CD8-positive, alpha-beta memory T cell (primary cell): ENCODE measurements at regions not wholly inside any gene's neighbourhood (a gene's known extent, or its start where the extent isn't known, plus 50 kb on each side); places are given as distances from the start of the nearest gene placed in this dataset.

Experiments used
- CTCF ChIA-PET: fragments of 350-600 bp; sonication (Branson Sonifier 250); formaldehyde crosslinking; loops from one replicate; lab custom pipeline; 2021; ENCODE audit warnings: antibody characterized with exemption; lab: Charles Lee
- POLR2A ChIA-PET: fragments of 350-600 bp; sonication (Branson Sonifier 250); formaldehyde crosslinking; loops from one replicate; lab custom pipeline; 2021; ENCODE audit warnings: antibody characterized with exemption; lab: Charles Lee
- DNase-seq, 5 donors: peaks; one replicate each; pipeline versions ENCODE4 v3.0.0 to v3.0.0-alpha.2; 2020 to 2022; ENCODE audit warnings: mixed read lengths in 1 of 5
- H3K27ac ChIP-seq: one replicate; pipeline ENCODE4 v1.7.0; 2013; ENCODE audit warnings: low read depth, mild to moderate bottlenecking, low read length, moderate library complexity
- H3K27me3 ChIP-seq: 2 replicates; pipeline ENCODE4 v1.7.0; 2013; ENCODE audit warnings: low read length, mild to moderate bottlenecking; ENCODE audit not compliant: insufficient read depth, poor library complexity, severe bottlenecking
- H3K36me3 ChIP-seq: 2 replicates; pipeline ENCODE4 v1.7.0; 2013; ENCODE audit warnings: mild to moderate bottlenecking, low read length, moderate library complexity; ENCODE audit not compliant: insufficient read depth
- H3K4me1 ChIP-seq: 2 replicates; pipeline ENCODE4 v1.7.0; 2013; ENCODE audit warnings: mild to moderate bottlenecking, low read length, moderate library complexity; ENCODE audit not compliant: insufficient read depth
- H3K4me3 ChIP-seq: 2 replicates; pipeline ENCODE4 v1.7.0; 2013; ENCODE audit warnings: mild to moderate bottlenecking, low read length
- H3K9me3 ChIP-seq: 2 replicates; pipeline ENCODE4 v1.7.0; 2013; ENCODE audit warnings: mild to moderate bottlenecking, low read length
- H3K27ac Mint-ChIP-seq, 8 donors: one replicate each; pipeline ENCODE4 v1.8.0; 2020 to 2021; ENCODE audit warnings: mixed read lengths in 8 of 8, mild to moderate bottlenecking in 6 of 8, inconsistent platforms in 3 of 8, moderate library complexity in 3 of 8
- H3K27me3 Mint-ChIP-seq, 2 donors: one replicate each; pipeline ENCODE4 v1.8.0; 2020 to 2021; ENCODE audit warnings: mixed read lengths in 2 of 2, mild to moderate bottlenecking in 1 of 2, moderate library complexity in 1 of 2
- H3K36me3 Mint-ChIP-seq, 3 donors: one replicate each; pipeline ENCODE4 v1.8.0; 2020 to 2021; ENCODE audit warnings: mixed read lengths in 3 of 3, inconsistent platforms in 1 of 3, mild to moderate bottlenecking in 1 of 3
- H3K4me1 Mint-ChIP-seq, 3 donors: one replicate each; pipeline ENCODE4 v1.8.0; 2020 to 2021; ENCODE audit warnings: mixed read lengths in 3 of 3, inconsistent platforms in 1 of 3, mild to moderate bottlenecking in 1 of 3
- H3K4me3 Mint-ChIP-seq, 7 donors: one replicate each; pipeline ENCODE4 v1.8.0; 2020 to 2021; ENCODE audit warnings: mixed read lengths in 7 of 7, mild to moderate bottlenecking in 6 of 7, moderate library complexity in 4 of 7, inconsistent platforms in 2 of 7
- H3K9me3 Mint-ChIP-seq, 5 donors: one replicate each; pipeline ENCODE4 v1.8.0; 2020 to 2022; ENCODE audit warnings: mixed read lengths in 5 of 5, mild to moderate bottlenecking in 3 of 5, moderate library complexity in 2 of 5, inconsistent platforms in 1 of 5

DNA sequence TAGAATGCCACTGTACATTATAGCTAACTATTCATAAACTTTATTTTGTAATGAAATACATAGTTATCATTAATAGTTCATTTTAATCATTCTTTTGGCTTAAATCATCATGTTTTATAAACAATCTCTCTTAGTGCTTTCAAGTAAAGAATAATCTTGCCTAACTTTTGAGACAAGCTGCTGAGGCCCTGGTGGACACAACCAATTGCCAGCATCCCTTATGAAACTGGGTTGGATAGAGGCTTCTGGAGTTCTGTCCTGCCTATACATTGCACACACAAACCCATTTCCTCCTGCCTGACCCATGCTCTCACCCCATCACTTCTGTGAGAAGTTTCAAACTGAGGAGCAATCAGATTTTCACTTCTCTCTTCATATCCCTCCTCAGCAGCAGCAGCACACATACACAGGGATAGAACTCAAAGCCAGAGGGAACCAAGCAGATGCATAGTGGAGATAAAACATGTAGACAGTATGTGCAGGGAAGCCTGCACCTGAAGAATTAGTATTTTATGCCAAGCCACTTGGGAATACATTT lies 450.0 kb upstream of the SLC14A2 start:
- Mint-ChIP-seq H3K27ac (no peak overlapping the region), H3K27me3 (peaks cover 0 to 9% of the 10 kb centered on the region in 2 donors), H3K36me3 (no peaks in the 10 kb centered on the region), H3K9me3 (peaks cover 0 to 3% (median 0%) of the 10 kb centered on the region in 5 donors), H3K4me3 (no peak overlapping the region), H3K4me1 (no peaks in the 10 kb centered on the region)
- ChIA-PET CTCF (no interaction called here), POLR2A (no interaction called here)
- H3K4me3 ChIP-seq = no peak overlapping the region
- H3K9me3 ChIP-seq = no peaks in the 10 kb centered on the region
- no peaks in the 10 kb centered on the region for H3K27me3 ChIP-seq
- H3K36me3 ChIP-seq = no peaks in the 10 kb centered on the region
- no peak overlapping the region for H3K27ac ChIP-seq
- DNase-seq = no peak
- H3K4me1 ChIP-seq = no peaks in the 10 kb centered on the region

DNA sequence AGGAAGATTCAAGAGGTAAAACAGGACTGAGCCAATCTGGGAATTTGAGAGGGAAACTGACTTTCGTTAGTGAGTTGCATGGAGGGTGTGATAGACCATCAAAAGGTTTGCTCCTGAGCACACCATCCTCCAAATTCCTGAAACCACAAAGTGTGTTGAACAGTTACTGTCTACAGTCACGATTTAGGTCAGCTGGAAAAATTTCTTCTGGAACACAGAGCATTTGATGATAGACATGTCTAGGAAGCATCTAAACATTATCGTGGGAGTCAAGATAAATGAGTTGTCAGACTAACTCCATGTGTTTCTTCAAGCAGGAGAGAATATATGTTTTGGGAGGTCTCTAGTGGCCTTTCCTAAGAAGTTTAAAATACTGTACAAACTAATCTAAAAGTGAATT lies 449.4 kb upstream of the SLC14A2 start:
- no peak overlapping the region for H3K4me3 ChIP-seq
- ChIA-PET POLR2A (no interaction called here), CTCF (no interaction called here)
- no peak for DNase-seq
- no peaks in the 10 kb centered on the region for H3K36me3 ChIP-seq
- H3K9me3 Mint-ChIP-seq = peaks cover 0 to 3% (median 0%) of the 10 kb centered on the region in 5 donors
- no peaks in the 10 kb centered on the region for H3K4me1 Mint-ChIP-seq
- no peaks in the 10 kb centered on the region for H3K36me3 Mint-ChIP-seq
- no peaks in the 10 kb centered on the region for H3K4me1 ChIP-seq
- H3K4me3 Mint-ChIP-seq = no peak overlapping the region
- peaks cover 0 to 7% of the 10 kb centered on the region in 2 donors for H3K27me3 Mint-ChIP-seq
- H3K27me3 ChIP-seq = no peaks in the 10 kb centered on the region
- no peak overlapping the region for H3K27ac Mint-ChIP-seq
- no peak overlapping the region for H3K27ac ChIP-seq
- no peaks in the 10 kb centered on the region for H3K9me3 ChIP-seq

DNA sequence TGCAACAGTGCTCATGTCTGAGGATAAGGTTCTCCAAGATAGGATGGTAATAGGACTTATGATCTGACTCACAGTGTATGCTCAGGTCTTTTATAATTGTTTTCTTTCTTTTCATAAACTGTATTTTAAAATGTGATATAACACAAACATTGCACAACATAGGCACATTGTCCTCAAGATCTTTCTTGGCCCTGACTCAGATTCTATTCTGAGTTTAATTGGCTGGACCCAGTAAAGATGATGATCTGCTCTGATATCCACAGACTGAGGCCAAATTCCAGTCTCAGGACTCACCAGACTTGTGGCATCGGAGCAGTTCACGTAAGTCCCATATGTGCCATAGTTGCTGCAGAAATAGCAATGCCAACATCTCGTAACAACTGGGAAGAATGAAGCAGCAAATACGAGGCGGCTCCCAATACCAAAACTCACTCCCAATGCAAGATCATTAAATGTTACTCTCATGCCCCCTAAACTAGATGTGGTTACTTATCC lies 448.9 kb upstream of the SLC14A2 start:
- Mint-ChIP-seq H3K27me3 (peaks cover 0 to 5% of the 10 kb centered on the region in 2 donors), H3K9me3 (peaks cover 0 to 3% (median 0%) of the 10 kb centered on the region in 5 donors), H3K4me3 (no peak overlapping the region), H3K27ac (no peak overlapping the region), H3K4me1 (no peaks in the 10 kb centered on the region), H3K36me3 (no peaks in the 10 kb centered on the region)
- Histone ChIP-seq H3K27ac (no peak overlapping the region), H3K4me3 (no peak overlapping the region), H3K9me3 (no peaks in the 10 kb centered on the region), H3K36me3 (no peaks in the 10 kb centered on the region), H3K4me1 (no peaks in the 10 kb centered on the region), H3K27me3 (no peaks in the 10 kb centered on the region)
- no peak for DNase-seq
- ChIA-PET CTCF (no interaction called here), POLR2A (no interaction called here)

DNA sequence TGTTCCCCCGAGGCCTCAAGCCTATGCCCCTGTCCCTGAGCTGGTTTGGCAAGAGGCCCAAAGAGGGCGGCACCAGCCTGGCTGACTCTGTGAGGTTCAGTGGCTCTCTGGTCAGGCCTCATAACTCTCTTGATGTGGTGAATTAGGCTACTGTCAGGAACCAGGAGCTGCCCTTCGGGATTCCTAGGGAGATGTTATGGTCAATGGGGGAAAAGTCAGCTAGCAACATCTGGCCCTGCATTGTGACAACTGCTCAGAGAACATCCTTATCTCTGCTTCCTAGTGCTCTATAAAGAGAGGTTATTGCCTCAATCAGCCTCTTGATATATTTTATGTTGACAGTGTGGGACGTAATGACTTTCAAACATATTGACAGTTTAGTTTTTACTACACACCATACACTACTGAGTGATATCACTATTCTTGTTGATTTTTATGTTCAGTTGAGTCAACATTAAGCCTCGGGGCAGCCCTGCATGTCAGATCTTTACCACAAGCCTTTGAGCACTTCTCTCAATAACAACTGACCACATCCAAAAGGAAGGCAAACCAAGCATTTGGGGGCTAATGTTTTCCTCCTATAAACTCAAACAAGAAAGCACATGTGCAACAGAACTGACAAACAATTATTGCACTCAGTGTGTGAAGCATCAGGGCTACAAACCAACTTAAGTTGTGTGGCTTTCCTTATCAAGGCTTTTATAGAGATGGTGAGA lies 448.3 kb upstream of the SLC14A2 start:
- Mint-ChIP-seq H3K9me3 (peaks cover 0 to 3% (median 0%) of the 10 kb centered on the region in 5 donors), H3K36me3 (no peaks in the 10 kb centered on the region), H3K27me3 (peaks cover under 1% of the 10 kb centered on the region in 2 donors), H3K4me1 (no peaks in the 10 kb centered on the region), H3K4me3 (no peak overlapping the region), H3K27ac (no peak overlapping the region)
- no peaks in the 10 kb centered on the region for H3K36me3 ChIP-seq
- no peaks in the 10 kb centered on the region for H3K4me1 ChIP-seq
- H3K27me3 ChIP-seq = no peaks in the 10 kb centered on the region
- DNase-seq = no peak
- no peaks in the 10 kb centered on the region for H3K9me3 ChIP-seq
- CTCF ChIA-PET = no interaction called here
- no peak overlapping the region for H3K27ac ChIP-seq
- POLR2A ChIA-PET = no interaction called here
- no peak overlapping the region for H3K4me3 ChIP-seq

DNA sequence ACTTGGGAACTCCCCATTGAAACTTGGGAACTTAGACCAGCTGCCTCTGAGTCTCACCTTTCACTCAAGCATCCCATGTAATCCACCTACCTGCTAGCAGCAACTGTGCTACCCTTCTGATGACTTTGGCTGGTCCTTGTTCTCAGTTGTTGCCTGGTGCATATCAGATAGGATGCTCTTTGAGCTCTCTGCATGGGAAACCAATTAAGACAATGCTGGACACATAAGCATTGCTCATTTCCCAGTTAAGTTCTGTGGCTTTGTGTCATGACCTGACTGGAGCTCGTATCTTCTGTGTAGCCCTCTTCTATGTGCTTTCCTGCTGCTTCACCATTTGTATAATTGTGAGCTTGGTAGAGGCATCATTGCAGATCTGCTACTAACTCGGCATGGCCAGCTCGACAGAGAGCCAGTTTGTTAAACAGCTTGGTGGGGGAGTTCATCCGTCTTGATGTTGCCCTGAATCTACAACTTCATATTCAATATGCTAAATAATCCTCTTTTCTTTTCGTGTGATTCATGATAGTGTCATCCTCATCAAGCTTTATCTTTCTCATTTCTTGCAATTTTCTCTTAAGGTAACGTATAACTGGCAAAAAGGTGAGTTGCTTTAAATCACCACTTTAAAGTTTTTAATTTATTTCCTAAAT lies 447.5 kb upstream of the SLC14A2 start:
- H3K4me3 ChIP-seq = no peak overlapping the region
- Mint-ChIP-seq H3K36me3 (no peaks in the 10 kb centered on the region), H3K27me3 (peaks cover 0 to 1% of the 10 kb centered on the region in 2 donors), H3K9me3 (peaks cover 0 to 3% (median 0%) of the 10 kb centered on the region in 5 donors), H3K4me3 (no peak overlapping the region), H3K27ac (no peak overlapping the region), H3K4me1 (no peaks in the 10 kb centered on the region)
- no peaks in the 10 kb centered on the region for H3K36me3 ChIP-seq
- ChIA-PET POLR2A (no interaction called here), CTCF (no interaction called here)
- H3K27me3 ChIP-seq = no peaks in the 10 kb centered on the region
- H3K4me1 ChIP-seq = no peaks in the 10 kb centered on the region
- H3K9me3 ChIP-seq = no peaks in the 10 kb centered on the region
- H3K27ac ChIP-seq = no peak overlapping the region
- no peak for DNase-seq

DNA sequence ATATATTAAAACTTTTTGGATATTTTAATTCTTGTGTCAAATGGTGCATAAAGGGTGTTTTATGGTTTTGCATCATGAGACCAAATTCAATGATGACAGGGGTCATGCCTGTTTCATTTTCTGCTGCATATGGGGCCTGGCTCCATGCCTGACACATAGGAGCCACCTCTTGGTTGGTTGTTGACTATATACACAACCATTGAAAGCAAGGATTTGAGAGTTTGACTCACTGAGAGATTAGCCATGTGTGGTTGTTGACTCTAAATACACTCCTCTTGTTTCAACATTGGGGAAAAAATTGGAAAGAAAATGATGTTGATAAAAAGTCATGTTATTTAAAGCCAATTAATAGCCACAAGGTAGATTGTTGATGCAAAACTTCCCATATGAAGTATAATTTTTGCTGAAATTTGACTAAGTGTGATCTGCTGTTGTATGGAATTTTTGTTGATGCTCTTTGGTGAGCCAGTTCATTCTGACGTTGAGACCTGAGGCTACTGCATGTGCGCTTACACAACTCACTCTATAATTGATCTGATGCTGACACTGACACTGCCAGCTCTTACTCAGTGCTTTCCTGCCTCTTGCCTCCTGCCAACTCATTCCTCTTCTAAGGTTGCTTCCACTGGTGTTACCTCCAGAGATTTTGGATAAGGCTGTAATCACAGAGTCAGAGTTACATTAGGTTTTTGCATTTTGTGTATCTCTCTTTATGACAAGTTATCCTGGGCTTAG lies 446.2 kb upstream of the SLC14A2 start:
- Histone ChIP-seq H3K4me1 (no peaks in the 10 kb centered on the region), H3K9me3 (no peaks in the 10 kb centered on the region), H3K4me3 (no peak overlapping the region), H3K27me3 (no peaks in the 10 kb centered on the region), H3K36me3 (no peaks in the 10 kb centered on the region), H3K27ac (no peak overlapping the region)
- CTCF ChIA-PET = no interaction called here
- POLR2A ChIA-PET = no interaction called here
- Mint-ChIP-seq H3K4me3 (no peak overlapping the region), H3K27me3 (peaks cover 0 to 1% of the 10 kb centered on the region in 2 donors), H3K9me3 (no peaks in the 10 kb centered on the region), H3K27ac (no peak overlapping the region), H3K4me1 (peaks cover 2 to 10% (median 5%) of the 10 kb centered on the region in 3 donors), H3K36me3 (no peaks in the 10 kb centered on the region)
- no peak for DNase-seq

DNA sequence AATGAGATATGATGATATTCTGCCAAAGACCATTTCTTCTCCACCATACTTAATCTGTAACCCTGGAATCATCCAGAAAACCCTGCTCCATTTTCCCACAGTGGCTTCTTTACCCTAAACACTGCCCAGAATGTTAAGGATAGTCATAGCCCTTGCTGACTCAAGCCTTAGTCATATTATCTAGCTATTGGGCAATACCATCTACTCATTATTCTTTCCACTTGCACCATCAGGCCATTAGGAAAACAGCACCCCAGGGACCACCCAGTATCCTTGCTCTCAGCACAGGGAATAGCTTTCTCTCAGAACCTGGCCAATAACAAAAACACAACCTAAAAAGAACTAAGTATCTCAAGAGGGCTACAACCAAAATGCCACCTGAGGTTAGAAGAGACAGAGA lies 445.7 kb upstream of the SLC14A2 start:
- Mint-ChIP-seq H3K4me3 (no peak overlapping the region), H3K27me3 (peaks cover 0 to 1% of the 10 kb centered on the region in 2 donors), H3K27ac (no peak overlapping the region), H3K36me3 (no peaks in the 10 kb centered on the region), H3K9me3 (no peaks in the 10 kb centered on the region), H3K4me1 (peaks cover 2 to 11% (median 5%) of the 10 kb centered on the region in 3 donors)
- Histone ChIP-seq H3K36me3 (no peaks in the 10 kb centered on the region), H3K4me3 (no peak overlapping the region), H3K9me3 (no peaks in the 10 kb centered on the region), H3K27me3 (no peaks in the 10 kb centered on the region), H3K4me1 (no peaks in the 10 kb centered on the region), H3K27ac (no peak overlapping the region)
- CTCF ChIA-PET = no interaction called here
- DNase-seq = no peak
- POLR2A ChIA-PET = no interaction called here
